GM12878 (cell line): ENCODE measurements at regions not wholly inside any gene's neighbourhood (a gene's known extent, or its start where the extent isn't known, plus 50 kb on each side); places are given as distances from the start of the nearest gene placed in this dataset.

Source experiments
- ATAC-seq: fragments of 200-7000 bp; cut with Tn5 transposase; 3 replicates; pipeline ENCODE4 v1.9.1; 2020; ENCODE audit warnings: mild to moderate bottlenecking, moderate library complexity
- BruUV-seq: library from RNA; stranded (reverse); fragments of 400-500 nt; replicated peaks from 2 replicates; lab custom pipeline; 2021; lab: Mats Ljungman, UMichigan
- CTCF ChIA-PET: fragments of 300-600 bp; sonication (Branson Sonifier 250); formaldehyde crosslinking; extraction: SDS; loops from one replicate; lab custom pipeline; 2021; ENCODE audit warnings: inconsistent platforms; lab: Yijun Ruan, JAX
- POLR2A ChIA-PET: fragments of 350-600 bp; formaldehyde crosslinking; extraction: SDS; loops from one replicate; lab custom pipeline; 2021; ENCODE audit warnings: inconsistent platforms; lab: Charles Lee
- RAD21 ChIA-PET: fragments of 300-600 bp; sonication (Branson Sonifier 250); formaldehyde crosslinking; loops from one replicate; lab custom pipeline; 2023; ENCODE audit warnings: antibody characterized with exemption; ENCODE audit not compliant: unreplicated experiment; lab: Charles Lee
- SMC1A ChIA-PET: fragments of 300-600 bp; sonication (Branson Sonifier 250); formaldehyde crosslinking; loops from one replicate; lab custom pipeline; 2023; ENCODE audit not compliant: unreplicated experiment, uncharacterized antibody; lab: Charles Lee
- DNase-seq: peaks from one replicate; pipeline ENCODE4 v3.0.0-alpha.2; 2011; ENCODE audit warnings: low read depth, low spot score
- FAIRE-seq: peaks from 3 replicates; lab custom pipeline; 2011; peaks lifted over from hg19 to GRCh38; lab: Jason Lieb, UNC
- H2AFZ ChIP-seq: 2 replicates; pipeline ENCODE4 v1.6.0; 2011; ENCODE audit warnings: low read depth, low read length, control low read depth; ENCODE audit not compliant: control insufficient read depth
- H3K27ac ChIP-seq: 2 replicates; pipeline ENCODE4 v1.5.1; 2011; ENCODE audit warnings: control low read depth; ENCODE audit not compliant: control insufficient read depth, insufficient read depth
- H3K27me3 ChIP-seq, 2 experiments: replicated peaks in 1 of 2; 2 replicates each; pipeline versions ENCODE4 v1.6.0 to v1.6.1; 2011; ENCODE audit warnings: low read length in 1 of 2; ENCODE audit not compliant: control insufficient read depth in 2 of 2, insufficient read depth in 2 of 2
- H3K36me3 ChIP-seq, 2 experiments: 2 replicates each; pipeline ENCODE4 v1.5.1; 2011; ENCODE audit warnings: low read length in 1 of 2; ENCODE audit not compliant: control insufficient read depth in 2 of 2, insufficient read depth in 2 of 2
- H3K4me1 ChIP-seq: 2 replicates; pipeline ENCODE4 v1.6.1; 2011; ENCODE audit warnings: mild to moderate bottlenecking, low read length, moderate library complexity, mixed read lengths; ENCODE audit not compliant: control insufficient read depth, insufficient read depth
- H3K4me2 ChIP-seq: 2 replicates; pipeline ENCODE4 v1.6.0; 2011; ENCODE audit warnings: control low read depth; ENCODE audit not compliant: control insufficient read depth, insufficient read depth
- H3K4me3 ChIP-seq: fragments of 200-600 bp; sonication (generic); 2 replicates; pipeline ENCODE4 v1.5.1; 2016
- H3K79me2 ChIP-seq: 2 replicates; pipeline ENCODE4 v1.6.0; 2011; ENCODE audit warnings: low read length; ENCODE audit not compliant: control insufficient read depth, insufficient read depth
- H3K9ac ChIP-seq: 2 replicates; pipeline ENCODE4 v1.8.0; 2011; ENCODE audit warnings: low read length, control low read depth, mixed read lengths; ENCODE audit not compliant: control insufficient read depth, insufficient read depth
- H3K9me3 ChIP-seq: replicated peaks from 3 replicates; pipeline ENCODE4 v1.5.1; 2011; ENCODE audit warnings: mild to moderate bottlenecking, low read length; ENCODE audit not compliant: control insufficient read depth, insufficient read depth
- H4K20me1 ChIP-seq: 2 replicates; pipeline ENCODE4 v1.6.0; 2011; ENCODE audit not compliant: control insufficient read depth, insufficient read depth
- EZH2 ChIP-seq: IDR thresholded peaks from 2 replicates; pipeline ENCODE4 v1.6.1; 2012; ENCODE audit warnings: low read depth, mild to moderate bottlenecking, control low read depth, inconsistent platforms, low read length, borderline replicate concordance; ENCODE audit not compliant: control insufficient read depth
- JUNB ChIP-seq: IDR thresholded peaks from 2 replicates; pipeline ENCODE4 v1.6.1; 2016; ENCODE audit warnings: antibody characterized with exemption, mild to moderate bottlenecking
- MEF2B ChIP-seq: fragments of 450-650 bp; IDR thresholded peaks from 2 replicates; pipeline ENCODE4 v1.6.1; 2018; ENCODE audit warnings: mild to moderate bottlenecking, moderate library complexity; ENCODE audit not compliant: partially characterized antibody, poor library complexity, severe bottlenecking
- MLLT1 ChIP-seq: fragments of 450-650 bp; IDR thresholded peaks from 2 replicates; pipeline ENCODE4 v1.6.1; 2016; ENCODE audit warnings: mild to moderate bottlenecking
- POLR2A ChIP-seq: IDR thresholded peaks from 2 replicates; pipeline ENCODE4 v1.6.1; 2011; ENCODE audit warnings: low read depth, mild to moderate bottlenecking, low read length
- POLR2AphosphoS5 ChIP-seq: IDR thresholded peaks from 2 replicates; pipeline ENCODE4 v1.6.1; 2011; ENCODE audit warnings: mild to moderate bottlenecking, low read length, inconsistent platforms
- SPI1 ChIP-seq: IDR thresholded peaks from 2 replicates; pipeline ENCODE4 v1.6.1; 2011; ENCODE audit warnings: low read depth, mild to moderate bottlenecking, low read length, moderate library complexity, borderline replicate concordance; ENCODE audit not compliant: insufficient read depth
- YBX1 ChIP-seq: fragments of 450-650 bp; IDR thresholded peaks from 2 replicates; pipeline ENCODE4 v1.6.1; 2016; ENCODE audit warnings: antibody characterized with exemption
- ZNF384 ChIP-seq: IDR thresholded peaks from 2 replicates; pipeline ENCODE4 v1.6.1; 2012; ENCODE audit warnings: low read depth, mild to moderate bottlenecking, low read length, improper control_type of control experiment, borderline replicate concordance
- ZSCAN29 ChIP-seq: fragments of 450-650 bp; IDR thresholded peaks from 2 replicates; pipeline ENCODE4 v1.6.1; 2017; ENCODE audit warnings: mild to moderate bottlenecking, moderate library complexity
- ZZZ3 ChIP-seq: IDR thresholded peaks from 2 replicates; pipeline ENCODE4 v1.6.1; 2011; ENCODE audit warnings: low read depth; ENCODE audit not compliant: control insufficient read depth, insufficient read length
- WGBS: methylation state at CpG from one replicate; pipeline ENCODE4 v1.1.6; 2016; ENCODE audit warnings: low lambda C conversion rate; ENCODE audit not compliant: insufficient replicate concordance, insufficient coverage; ENCODE audit errors: missing lambda C conversion rate; 5-methylcytosine and 5-hydroxymethylcytosine counted together
- in situ Hi-C: fragments of 300-500 bp; cut with MboI; formaldehyde crosslinking; loops from 9 replicates; pipeline ENCODE4 v1.14.3; 2018; ENCODE audit warnings: mixed read lengths
- intact Hi-C: fragments of 100-400 bp; cut with micrococcal nuclease; formaldehyde crosslinking; loops from one replicate; pipeline ENCODE4 v1.14.2; 2022; ENCODE audit not compliant: unreplicated experiment
- TF ChIP-seq, protein P1 (sequence below): fragments of 450-650 bp; IDR thresholded peaks from 2 replicates; pipeline ENCODE4 v1.6.1; 2017; ENCODE audit warnings: mild to moderate bottlenecking
- TF ChIP-seq, protein P2 (sequence below): fragments of 150-350 bp; IDR thresholded peaks from 2 replicates; pipeline ENCODE4 v1.6.1; 2016; ENCODE audit warnings: low read depth, low read length
- TF ChIP-seq, protein P3 (sequence below): IDR thresholded peaks from 2 replicates; pipeline ENCODE4 v1.6.1; 2012; ENCODE audit warnings: improper control_type of control experiment, low read depth, low read length; ENCODE audit not compliant: insufficient replicate concordance

DNA sequence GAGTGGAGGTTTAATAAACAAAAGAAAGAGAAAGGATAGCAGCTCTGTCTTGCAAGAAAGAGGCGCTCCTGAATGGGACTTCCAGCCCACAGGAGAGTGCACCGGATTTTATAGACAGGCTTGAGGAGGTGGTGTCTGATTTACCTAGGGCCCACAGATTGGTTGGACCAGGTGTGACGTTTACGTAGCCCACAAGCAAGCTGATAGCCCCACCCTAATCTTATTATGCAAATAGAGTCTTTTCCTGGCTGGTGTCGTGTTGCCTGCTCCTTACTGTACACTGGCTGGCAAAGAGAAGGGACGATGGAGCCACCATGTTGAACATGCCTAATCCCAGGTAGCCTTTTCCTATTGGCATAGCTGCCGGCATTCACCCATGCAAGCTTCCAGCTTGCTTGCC lies 319.7 kb upstream of the POM121L12 start:
- FAIRE-seq (no peak), DNase-seq (no peak), ATAC-seq (no peak)
- in situ Hi-C loops (no loop called here), intact Hi-C loops (no loop called here)
- Histone ChIP-seq H3K79me2 (no peaks in the 10 kb centered on the region), H3K4me2 (no peak overlapping the region), H3K9ac (no peak overlapping the region), H3K4me1 (no peaks in the 10 kb centered on the region), H3K9me3 (no peaks in the 10 kb centered on the region), H2AFZ (no peak overlapping the region), H3K27me3 (no peaks in the 10 kb centered on the region), H3K4me3 (no peak overlapping the region), H4K20me1 (no peaks in the 10 kb centered on the region), H3K36me3 (no peaks in the 10 kb centered on the region), H3K27ac (no peak overlapping the region)
- 38% methylated on average over 7 of the region's 7 CpGs for whole genome bisulfite sequencing
- POLR2A ChIA-PET: no interaction called here
- CTCF ChIA-PET: no interaction called here
- BruUV-seq: no TSS peak
- SMC1A ChIA-PET: no interaction called here
- RAD21 ChIA-PET: no interaction called here
- TF ChIP-seq POLR2AphosphoS5 (no peak), POLR2A (no peak), ZNF384 (no peak), ZZZ3 (no peak), EZH2 (no peak), SPI1 (no peak), MEF2B (no peak), JUNB (no peak), ZSCAN29 (no peak), MLLT1 (no peak), YBX1 (no peak)
- TF ChIP-seq, protein P1, sequence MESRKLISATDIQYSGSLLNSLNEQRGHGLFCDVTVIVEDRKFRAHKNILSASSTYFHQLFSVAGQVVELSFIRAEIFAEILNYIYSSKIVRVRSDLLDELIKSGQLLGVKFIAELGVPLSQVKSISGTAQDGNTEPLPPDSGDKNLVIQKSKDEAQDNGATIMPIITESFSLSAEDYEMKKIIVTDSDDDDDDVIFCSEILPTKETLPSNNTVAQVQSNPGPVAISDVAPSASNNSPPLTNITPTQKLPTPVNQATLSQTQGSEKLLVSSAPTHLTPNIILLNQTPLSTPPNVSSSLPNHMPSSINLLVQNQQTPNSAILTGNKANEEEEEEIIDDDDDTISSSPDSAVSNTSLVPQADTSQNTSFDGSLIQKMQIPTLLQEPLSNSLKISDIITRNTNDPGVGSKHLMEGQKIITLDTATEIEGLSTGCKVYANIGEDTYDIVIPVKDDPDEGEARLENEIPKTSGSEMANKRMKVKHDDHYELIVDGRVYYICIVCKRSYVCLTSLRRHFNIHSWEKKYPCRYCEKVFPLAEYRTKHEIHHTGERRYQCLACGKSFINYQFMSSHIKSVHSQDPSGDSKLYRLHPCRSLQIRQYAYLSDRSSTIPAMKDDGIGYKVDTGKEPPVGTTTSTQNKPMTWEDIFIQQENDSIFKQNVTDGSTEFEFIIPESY: no peak
- TF ChIP-seq, protein P2, sequence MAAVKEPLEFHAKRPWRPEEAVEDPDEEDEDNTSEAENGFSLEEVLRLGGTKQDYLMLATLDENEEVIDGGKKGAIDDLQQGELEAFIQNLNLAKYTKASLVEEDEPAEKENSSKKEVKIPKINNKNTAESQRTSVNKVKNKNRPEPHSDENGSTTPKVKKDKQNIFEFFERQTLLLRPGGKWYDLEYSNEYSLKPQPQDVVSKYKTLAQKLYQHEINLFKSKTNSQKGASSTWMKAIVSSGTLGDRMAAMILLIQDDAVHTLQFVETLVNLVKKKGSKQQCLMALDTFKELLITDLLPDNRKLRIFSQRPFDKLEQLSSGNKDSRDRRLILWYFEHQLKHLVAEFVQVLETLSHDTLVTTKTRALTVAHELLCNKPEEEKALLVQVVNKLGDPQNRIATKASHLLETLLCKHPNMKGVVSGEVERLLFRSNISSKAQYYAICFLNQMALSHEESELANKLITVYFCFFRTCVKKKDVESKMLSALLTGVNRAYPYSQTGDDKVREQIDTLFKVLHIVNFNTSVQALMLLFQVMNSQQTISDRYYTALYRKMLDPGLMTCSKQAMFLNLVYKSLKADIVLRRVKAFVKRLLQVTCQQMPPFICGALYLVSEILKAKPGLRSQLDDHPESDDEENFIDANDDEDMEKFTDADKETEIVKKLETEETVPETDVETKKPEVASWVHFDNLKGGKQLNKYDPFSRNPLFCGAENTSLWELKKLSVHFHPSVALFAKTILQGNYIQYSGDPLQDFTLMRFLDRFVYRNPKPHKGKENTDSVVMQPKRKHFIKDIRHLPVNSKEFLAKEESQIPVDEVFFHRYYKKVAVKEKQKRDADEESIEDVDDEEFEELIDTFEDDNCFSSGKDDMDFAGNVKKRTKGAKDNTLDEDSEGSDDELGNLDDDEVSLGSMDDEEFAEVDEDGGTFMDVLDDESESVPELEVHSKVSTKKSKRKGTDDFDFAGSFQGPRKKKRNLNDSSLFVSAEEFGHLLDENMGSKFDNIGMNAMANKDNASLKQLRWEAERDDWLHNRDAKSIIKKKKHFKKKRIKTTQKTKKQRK: no peak
- TF ChIP-seq, protein P3, sequence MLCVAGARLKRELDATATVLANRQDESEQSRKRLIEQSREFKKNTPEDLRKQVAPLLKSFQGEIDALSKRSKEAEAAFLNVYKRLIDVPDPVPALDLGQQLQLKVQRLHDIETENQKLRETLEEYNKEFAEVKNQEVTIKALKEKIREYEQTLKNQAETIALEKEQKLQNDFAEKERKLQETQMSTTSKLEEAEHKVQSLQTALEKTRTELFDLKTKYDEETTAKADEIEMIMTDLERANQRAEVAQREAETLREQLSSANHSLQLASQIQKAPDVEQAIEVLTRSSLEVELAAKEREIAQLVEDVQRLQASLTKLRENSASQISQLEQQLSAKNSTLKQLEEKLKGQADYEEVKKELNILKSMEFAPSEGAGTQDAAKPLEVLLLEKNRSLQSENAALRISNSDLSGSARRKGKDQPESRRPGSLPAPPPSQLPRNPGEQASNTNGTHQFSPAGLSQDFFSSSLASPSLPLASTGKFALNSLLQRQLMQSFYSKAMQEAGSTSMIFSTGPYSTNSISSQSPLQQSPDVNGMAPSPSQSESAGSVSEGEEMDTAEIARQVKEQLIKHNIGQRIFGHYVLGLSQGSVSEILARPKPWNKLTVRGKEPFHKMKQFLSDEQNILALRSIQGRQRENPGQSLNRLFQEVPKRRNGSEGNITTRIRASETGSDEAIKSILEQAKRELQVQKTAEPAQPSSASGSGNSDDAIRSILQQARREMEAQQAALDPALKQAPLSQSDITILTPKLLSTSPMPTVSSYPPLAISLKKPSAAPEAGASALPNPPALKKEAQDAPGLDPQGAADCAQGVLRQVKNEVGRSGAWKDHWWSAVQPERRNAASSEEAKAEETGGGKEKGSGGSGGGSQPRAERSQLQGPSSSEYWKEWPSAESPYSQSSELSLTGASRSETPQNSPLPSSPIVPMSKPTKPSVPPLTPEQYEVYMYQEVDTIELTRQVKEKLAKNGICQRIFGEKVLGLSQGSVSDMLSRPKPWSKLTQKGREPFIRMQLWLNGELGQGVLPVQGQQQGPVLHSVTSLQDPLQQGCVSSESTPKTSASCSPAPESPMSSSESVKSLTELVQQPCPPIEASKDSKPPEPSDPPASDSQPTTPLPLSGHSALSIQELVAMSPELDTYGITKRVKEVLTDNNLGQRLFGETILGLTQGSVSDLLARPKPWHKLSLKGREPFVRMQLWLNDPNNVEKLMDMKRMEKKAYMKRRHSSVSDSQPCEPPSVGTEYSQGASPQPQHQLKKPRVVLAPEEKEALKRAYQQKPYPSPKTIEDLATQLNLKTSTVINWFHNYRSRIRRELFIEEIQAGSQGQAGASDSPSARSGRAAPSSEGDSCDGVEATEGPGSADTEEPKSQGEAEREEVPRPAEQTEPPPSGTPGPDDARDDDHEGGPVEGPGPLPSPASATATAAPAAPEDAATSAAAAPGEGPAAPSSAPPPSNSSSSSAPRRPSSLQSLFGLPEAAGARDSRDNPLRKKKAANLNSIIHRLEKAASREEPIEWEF: no peak
